LHCN-M2 (cell line): ENCODE measurements at regions not wholly inside any gene's neighbourhood (a gene's known extent, or its start where the extent isn't known, plus 50 kb on each side); places are given as distances from the start of the nearest gene placed in this dataset.

Experiments used
- DNase-seq: peaks from one replicate; pipeline ENCODE4 v3.0.0-alpha.2; 2012; ENCODE audit warnings: low read depth

- peak; percentile 76 for DNase-seq
Measured at GRCh38 chr4:26020083-26020668, 106.2 kb downstream of the SMIM20 start.

- peak; percentile 49 for DNase-seq
Measured at GRCh38 chr4:26020881-26021280, 106.9 kb downstream of the SMIM20 start.

- DNase-seq: peak; percentile 71
Measured at GRCh38 chr4:26021417-26022345, 107.7 kb downstream of the SMIM20 start.

- DNase-seq: peak; percentile 69
Measured at GRCh38 chr4:26022346-26023202, 108.6 kb downstream of the SMIM20 start.

- no peak for DNase-seq
Measured at GRCh38 chr4:26023203-26023972, 109.4 kb downstream of the SMIM20 start.

- no peak for DNase-seq
Measured at GRCh38 chr4:26024079-26024478, 110.1 kb downstream of the SMIM20 start.

- DNase-seq: no peak
Measured at GRCh38 chr4:26028133-26028792, 114.2 kb downstream of the SMIM20 start.

- no peak for DNase-seq
Measured at GRCh38 chr4:26028793-26029567, 115.0 kb downstream of the SMIM20 start.

GRCh38 chr4:26029568-26030131 lies 115.6 kb downstream of the SMIM20 start:
- DNase-seq: no peak

GRCh38 chr4:26030260-26030667 lies 116.2 kb downstream of the SMIM20 start:
- DNase-seq: no peak

- no peak for DNase-seq
Measured at GRCh38 chr4:26030780-26031179, 116.8 kb downstream of the SMIM20 start.

- DNase-seq: no peak
Measured at GRCh38 chr4:26031704-26032103, 117.7 kb downstream of the SMIM20 start.

- peak; percentile 80 for DNase-seq
Measured at GRCh38 chr4:26032142-26032541, 118.1 kb downstream of the SMIM20 start.

- DNase-seq: peak; percentile 80
Measured at GRCh38 chr4:26032630-26033317, 118.8 kb downstream of the SMIM20 start.

- DNase-seq: no peak
Measured at GRCh38 chr4:26033389-26033788, 119.4 kb downstream of the SMIM20 start.

GRCh38 chr4:26034849-26035248 lies 120.8 kb downstream of the SMIM20 start:
- no peak for DNase-seq

- DNase-seq: no peak
Measured at GRCh38 chr4:26035921-26036320, 121.9 kb downstream of the SMIM20 start.

- no peak for DNase-seq
Measured at GRCh38 chr4:26039639-26040359, 125.8 kb downstream of the SMIM20 start.
